GM12872 (cell line): ENCODE measurements at regions not wholly inside any gene's neighbourhood (a gene's known extent, or its start where the extent isn't known, plus 50 kb on each side); places are given as distances from the start of the nearest gene placed in this dataset.

Experiments used
- TF ChIP-seq, protein P1 (sequence below): IDR thresholded peaks from 3 replicates; pipeline ENCODE4 v1.5.1; 2011; ENCODE audit warnings: low read depth, mild to moderate bottlenecking, low read length, moderate library complexity; ENCODE audit not compliant: insufficient read depth

DNA sequence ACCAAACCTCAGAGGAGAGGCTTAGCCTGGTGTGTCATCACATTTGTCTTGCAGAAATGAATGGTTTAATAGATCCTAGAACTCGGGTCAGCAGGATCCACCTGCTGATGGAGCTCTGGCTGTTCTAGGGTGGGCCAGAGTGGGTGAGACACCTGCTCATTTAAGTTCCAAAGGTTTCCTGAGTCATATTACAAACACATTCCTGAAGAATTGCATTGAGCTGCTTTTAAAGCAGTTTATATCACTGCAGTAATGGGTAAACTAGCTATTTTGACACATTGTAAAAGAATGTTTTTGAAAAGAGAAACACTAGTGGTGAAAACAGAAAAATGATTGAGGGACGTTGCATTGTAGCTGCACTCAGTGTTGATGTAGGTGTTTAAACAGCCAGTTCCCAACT is 175.3 kb upstream of the TCF4 start:
- TF ChIP-seq, protein P1, sequence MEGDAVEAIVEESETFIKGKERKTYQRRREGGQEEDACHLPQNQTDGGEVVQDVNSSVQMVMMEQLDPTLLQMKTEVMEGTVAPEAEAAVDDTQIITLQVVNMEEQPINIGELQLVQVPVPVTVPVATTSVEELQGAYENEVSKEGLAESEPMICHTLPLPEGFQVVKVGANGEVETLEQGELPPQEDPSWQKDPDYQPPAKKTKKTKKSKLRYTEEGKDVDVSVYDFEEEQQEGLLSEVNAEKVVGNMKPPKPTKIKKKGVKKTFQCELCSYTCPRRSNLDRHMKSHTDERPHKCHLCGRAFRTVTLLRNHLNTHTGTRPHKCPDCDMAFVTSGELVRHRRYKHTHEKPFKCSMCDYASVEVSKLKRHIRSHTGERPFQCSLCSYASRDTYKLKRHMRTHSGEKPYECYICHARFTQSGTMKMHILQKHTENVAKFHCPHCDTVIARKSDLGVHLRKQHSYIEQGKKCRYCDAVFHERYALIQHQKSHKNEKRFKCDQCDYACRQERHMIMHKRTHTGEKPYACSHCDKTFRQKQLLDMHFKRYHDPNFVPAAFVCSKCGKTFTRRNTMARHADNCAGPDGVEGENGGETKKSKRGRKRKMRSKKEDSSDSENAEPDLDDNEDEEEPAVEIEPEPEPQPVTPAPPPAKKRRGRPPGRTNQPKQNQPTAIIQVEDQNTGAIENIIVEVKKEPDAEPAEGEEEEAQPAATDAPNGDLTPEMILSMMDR, result no peak

DNA sequence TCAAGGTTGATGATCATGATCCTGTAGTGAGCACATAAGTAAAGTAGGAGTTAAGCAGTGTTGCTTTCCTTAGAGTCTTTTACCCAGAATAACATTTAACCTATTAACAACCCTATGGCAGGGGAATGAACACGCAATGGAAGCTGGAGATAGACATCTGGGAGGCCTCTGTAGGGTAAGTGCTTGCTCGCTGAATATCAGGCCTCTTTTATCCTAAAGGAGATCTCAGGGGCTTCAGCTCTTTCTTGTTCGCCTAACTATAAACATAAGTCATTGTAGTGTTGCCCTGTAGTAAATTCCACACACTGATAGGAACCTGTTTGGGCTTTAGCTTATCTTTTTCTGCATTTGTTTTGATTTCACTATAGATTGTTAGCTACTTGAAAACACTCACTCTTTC is 174.4 kb upstream of the TCF4 start:
- TF ChIP-seq, protein P1, result no peak

DNA sequence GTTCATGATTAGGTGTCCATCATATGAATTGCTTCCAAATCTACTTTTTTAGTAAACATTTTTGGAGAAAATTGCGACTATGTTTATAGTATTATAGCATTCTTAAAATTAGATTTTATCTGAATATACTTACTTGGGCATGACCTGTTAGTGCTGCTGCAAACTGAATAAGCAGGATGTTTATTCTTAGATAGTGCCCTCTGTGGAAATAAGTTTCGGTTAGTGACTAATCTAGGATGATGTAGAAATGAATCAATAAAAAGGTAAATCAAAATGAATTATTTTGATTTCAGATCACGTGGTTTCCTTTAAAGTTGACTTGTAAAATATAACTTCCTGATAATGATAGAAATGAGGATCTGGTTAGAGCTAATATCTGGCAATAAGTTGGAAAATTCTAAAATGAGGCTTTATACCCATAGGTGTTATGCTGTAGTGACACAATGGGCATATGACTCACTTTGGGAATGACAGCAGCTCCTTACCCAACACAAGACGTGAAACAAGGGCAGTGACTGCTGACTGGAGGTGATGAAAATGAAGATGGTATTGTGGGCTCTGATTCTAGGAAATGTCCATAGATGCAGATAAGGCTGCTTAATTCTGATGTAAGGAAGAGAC is 165.8 kb upstream of the TCF4 start:
- TF ChIP-seq, protein P1, result no peak

DNA sequence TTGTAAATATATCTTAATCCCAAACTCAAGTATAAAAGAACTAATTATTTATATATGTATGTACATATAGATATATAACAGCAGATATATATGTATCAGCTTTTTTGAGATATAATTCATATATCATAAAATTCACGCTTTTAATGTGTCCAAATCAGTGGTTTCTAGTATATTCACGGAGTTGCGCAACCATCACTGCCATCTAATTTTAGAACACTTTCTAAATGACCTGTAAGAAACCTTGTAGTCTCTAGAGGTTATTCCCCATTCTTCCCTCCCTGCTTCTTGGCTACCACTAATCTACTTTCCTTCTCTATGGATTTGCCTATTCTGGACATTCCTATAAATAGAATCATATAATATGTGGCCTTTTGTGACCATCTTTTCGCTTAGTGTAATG is 163.5 kb upstream of the TCF4 start:
- TF ChIP-seq, protein P1, result no peak

DNA sequence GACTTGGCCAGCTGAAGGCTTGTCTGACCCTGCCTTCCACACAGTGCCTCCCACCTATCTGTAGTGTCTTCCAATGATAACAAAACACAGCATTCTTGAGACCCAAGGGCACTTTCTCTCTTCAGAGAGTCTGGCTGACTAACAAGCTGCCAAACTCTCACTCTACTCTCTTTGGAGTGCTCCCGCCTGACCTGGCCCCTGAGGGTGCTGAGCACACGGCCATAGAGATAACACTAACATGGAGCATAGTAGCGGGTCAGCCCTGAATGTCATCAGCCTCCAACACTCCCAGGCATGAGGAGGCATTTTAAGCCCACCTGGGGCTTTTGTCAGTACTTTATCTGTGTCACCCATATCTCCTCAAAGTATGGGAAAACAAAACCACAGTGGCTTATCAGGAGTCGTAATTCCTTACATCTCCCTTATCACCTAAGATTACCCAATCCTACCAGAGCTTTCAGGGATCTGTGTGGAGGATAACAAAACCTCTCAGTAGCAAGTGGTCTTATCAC is 160.3 kb upstream of the TCF4 start:
- TF ChIP-seq, protein P1, result no peak

DNA sequence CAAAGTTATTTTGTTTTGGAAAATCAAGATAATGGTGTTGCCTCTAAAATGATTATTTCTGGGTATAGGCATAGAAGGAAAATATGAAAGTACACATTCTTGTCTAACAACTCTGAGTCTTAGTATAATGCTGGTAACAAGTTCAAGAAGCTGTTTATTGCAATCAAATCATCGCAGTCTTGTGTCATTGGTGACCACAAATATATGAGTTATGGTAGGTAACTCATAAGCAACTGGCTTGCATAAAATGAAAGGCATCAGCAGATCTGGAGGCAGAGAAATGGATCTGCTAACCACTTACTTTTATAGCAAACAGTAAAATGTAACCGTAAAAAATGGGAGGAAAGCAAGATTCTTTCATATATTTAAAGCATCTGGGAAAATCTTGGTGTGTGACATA is 156.2 kb upstream of the TCF4 start:
- TF ChIP-seq, protein P1, result no peak

DNA sequence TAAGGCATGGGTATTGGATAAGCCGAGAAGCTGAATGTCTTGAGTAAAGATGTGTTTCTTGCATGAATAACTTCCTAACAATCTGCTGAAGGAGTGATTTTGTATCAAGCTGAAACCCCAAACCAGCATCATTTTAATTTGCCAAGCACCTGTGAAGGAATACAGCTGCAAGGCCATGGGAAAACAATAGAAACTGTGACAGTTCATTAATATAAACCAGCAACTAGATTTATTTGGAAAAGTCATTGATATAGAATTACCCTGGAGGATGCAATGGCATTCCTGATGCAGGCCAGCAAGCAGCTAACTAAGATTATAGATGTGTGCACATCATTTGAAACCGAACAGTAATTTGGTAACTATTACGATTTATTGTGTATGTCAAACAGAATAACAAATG is 155.7 kb upstream of the TCF4 start:
- TF ChIP-seq, protein P1, result no peak
